Germinal center (tissue), 1 donor: ENCODE measurements at regions not wholly inside any gene's neighbourhood (a gene's known extent, or its start where the extent isn't known, plus 50 kb on each side); places are given as distances from the start of the nearest gene placed in this dataset.

Experiments used
- DNase-seq: peaks from one replicate; pipeline ENCODE4 v3.0.0; 2012; ENCODE audit warnings: mixed read lengths, low spot score

DNA sequence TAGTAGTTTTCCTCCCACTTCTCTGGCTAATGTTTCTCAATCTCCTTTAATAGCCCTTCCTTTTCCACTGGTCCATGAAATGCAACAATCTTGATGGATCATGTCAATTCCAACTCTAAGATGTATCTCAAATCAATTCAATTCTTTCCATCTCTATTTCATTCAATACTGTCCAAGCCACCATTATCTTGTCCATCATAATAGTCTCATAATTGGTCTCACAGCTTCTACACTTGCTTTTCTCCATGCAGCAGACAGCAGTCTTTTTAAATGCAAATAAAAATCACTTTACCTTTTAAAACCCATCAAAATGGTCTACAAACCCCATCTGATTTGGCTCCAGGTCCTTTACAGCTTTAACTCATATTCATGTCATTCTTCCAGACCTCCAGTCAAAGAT, 226.6 kb downstream of the EPHA4 start:
- no peak for DNase-seq

DNA sequence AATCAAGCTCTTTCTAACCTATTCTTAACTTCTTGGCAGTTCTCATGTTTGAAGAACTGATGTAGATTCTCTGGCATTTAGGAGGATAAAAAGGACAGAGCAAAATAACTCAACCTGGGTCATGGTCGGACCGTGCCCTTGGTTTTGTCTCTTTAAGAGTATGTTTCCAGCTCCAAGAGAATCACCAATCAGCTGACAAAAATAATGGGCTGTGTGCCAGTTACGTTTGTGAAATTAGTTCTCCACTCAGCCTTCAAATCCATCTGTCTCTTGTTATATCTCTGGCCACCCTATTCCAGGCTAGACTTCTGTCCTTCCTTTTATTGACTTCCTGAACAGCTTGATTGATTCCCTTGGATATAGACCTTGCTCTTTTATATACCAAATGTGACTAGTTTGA, 225.7 kb downstream of the EPHA4 start:
- DNase-seq = no peak

DNA sequence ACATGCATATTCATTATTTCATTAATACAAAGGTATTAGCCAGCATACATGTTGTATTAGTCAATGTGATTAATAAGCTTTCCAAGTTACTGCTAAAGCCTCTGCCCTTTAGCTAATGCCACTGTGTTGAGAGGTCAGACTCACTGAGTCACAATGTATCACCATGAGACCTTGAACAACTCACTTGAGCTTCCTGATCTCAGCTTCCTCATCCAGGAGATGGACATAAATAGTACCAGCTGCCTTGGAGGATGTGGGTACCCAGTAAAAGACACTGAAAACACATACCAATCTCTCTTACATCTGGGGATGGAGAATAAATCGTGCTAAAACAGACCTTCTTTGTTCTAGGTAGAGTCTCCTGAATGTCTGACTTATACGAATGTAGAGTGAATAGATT, 224.6 kb downstream of the EPHA4 start:
- no peak for DNase-seq

DNA sequence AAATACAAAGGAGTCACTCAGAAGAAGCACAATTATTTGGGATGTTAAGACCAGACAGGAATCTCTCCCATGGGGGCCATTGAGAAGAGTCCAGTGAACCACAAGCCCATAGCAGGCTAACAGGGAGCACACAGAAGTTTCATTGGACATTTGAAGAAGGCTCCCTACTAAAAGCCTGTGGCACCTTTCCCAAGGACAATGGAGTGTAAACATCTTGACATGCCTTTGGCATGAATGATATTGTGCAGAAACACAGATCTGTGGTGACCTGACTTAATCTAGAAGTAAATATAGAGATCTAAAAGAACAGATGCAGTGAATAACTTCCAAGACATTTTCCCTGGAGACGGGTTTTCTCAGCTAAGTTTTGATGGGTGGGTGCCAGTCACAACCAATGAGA, 221.5 kb downstream of the EPHA4 start:
- DNase-seq = no peak

DNA sequence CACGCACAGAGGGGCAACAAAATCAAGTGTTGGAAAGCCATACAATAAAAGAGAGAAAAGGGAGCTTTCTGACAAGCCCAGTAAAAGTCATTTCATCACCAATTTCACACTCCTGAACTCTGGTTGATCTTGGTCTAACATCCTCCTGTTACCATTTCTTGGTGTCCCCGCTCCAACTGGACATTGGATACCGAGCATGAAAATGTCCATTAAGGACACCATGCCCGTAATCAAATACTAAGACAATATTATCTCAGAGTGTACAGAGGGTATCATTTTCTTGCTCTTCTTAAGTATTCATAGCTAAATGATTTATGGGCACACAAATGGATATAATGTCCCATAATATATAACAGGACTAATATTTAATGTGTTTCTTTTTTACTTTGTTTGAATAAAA, 218.9 kb downstream of the EPHA4 start:
- no peak for DNase-seq

DNA sequence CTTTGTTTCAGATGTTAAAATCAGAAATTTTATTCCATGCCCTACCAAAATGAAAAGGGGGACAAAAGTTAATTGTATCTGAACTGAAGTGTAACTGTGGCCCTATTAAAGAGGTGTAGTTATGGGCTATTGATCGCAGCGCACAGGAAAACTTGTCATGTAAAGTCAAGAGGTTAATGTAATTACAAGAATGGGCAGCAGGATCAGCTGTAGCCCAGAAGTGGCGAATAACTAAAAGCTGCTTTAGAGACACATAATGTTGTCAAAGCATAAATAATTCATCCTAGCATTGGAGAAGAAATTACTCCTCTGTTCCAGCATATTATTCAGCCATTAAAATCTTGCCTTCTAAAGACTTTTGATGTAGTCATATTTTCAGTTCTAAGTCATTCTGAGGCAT, 211.8 kb downstream of the EPHA4 start:
- DNase-seq = no peak

DNA sequence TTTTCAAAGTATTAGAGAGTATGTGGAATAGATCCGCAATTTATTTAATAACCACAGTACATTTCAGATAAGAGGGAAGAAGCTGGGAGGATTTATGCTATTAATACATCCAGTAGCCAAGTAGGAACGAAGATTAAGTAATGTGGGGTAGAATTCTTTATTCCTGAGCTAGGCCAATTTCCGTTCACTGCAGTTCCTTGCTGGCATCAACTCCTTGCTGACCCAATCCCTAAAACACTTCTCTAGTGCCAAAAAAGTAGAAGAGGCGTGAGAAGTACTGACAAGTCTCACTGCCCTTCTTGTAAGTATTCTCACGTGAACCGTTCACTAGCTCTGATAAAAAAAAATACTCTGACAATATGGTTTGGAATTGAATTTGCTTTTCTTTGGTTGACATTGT, 211.4 kb downstream of the EPHA4 start:
- no peak for DNase-seq

DNA sequence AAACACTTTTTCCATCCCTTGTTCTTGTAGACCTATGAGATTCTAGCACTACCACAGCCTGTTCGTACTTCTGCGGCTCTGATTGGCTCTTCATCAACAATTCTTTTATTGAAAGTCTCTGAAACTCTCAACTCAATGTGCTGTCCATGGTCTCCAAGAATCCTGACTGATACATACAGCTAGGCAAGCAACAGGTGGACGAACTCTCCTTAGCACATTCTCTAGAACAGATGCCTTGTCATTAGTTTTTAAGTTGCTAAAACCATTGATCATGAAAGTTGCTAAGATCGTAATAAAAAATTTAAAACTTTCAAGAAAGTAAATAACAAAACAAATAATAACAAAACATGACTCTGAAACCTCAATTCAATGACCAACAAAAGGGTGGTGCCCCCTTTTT, 210.5 kb downstream of the EPHA4 start:
- DNase-seq = no peak

DNA sequence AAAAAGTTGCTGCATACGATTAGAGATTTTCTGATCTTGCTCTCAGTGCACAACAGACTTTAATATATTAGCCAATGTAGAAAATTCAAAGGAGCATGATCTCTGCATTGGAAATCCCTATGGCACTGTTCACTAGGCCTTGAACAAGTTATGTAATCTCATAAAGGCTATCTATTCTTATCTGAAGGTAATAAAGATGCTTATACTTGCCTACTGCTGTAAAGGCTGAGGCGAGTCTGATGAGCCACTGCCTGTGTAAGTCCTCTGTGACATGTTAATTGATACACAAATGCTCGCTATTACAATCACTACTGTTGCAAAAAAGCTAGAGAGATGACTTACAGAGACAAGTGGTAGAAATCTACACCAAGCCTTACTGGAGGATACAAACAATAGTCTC, 207.4 kb downstream of the EPHA4 start:
- no peak for DNase-seq
